ENCODE measurements at regions not wholly inside any gene's neighbourhood (a gene's known extent, or its start where the extent isn't known, plus 50 kb on each side); places are given as distances from the start of the nearest gene placed in this dataset.

DNA sequence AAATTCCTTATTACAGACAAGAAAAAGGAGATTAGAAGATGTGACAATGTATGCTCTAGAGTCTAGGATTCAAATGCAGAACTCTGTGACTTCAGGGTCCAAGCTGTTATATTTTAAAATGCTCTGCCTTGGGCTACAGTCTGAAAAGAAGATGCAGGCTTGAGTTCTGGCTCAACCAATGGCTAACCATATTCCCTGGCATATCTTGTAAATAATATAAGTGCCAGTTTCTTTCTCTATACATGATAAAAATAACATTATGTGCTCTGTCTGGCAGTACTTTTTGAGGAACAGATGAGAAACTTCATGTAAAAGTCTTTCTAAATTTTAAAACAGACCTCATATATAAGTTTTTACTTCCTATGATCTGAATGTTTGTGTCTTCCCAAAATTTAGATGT, 926.5 kb upstream of the CDH6 start (continued):
- no peak for TF ChIP-seq NANOG (IDR thresholded peaks at IDR 0.05; ENCODE audit: insufficient read depth, low read depth, low read length, poor library complexity, severe bottlenecking)
- TF ChIP-seq JUND (IDR thresholded peaks at IDR 0.05; ENCODE audit: low read length) = no peak
- TF ChIP-seq CHD7 (IDR thresholded peaks at IDR 0.05; ENCODE audit: insufficient replicate concordance, low read length) = no peak

Data from H1 (cell line).